GM12892 (cell line): ENCODE measurements at regions not wholly inside any gene's neighbourhood (a gene's known extent, or its start where the extent isn't known, plus 50 kb on each side); places are given as distances from the start of the nearest gene placed in this dataset.

Source experiments
- POLR2A ChIP-seq: IDR thresholded peaks from 2 replicates; pipeline ENCODE4 v1.6.1; 2011; ENCODE audit warnings: low read depth, low read length, control low read depth
- TAF1 ChIP-seq: IDR thresholded peaks from 2 replicates; pipeline ENCODE4 v1.6.1; 2011; ENCODE audit warnings: low read depth, mild to moderate bottlenecking, control low read depth, low read length, borderline replicate concordance

- TF ChIP-seq POLR2A (no peak), TAF1 (no peak)
Measured at GRCh38 chr14:86723254-86723624, 1193.3 kb downstream of the FLRT2 start.
